Smooth muscle cell (in vitro differentiated cells): ENCODE measurements at regions not wholly inside any gene's neighbourhood (a gene's known extent, or its start where the extent isn't known, plus 50 kb on each side); places are given as distances from the start of the nearest gene placed in this dataset.

Source experiments
- DNase-seq: peaks from one replicate; lab custom pipeline; 2025; ENCODE audit not compliant: unreplicated experiment; lab: John Stamatoyannopoulos, UW
- H2AFZ ChIP-seq: fragments of 200-600 bp; sonication (generic); 2 replicates; pipeline ENCODE4 v1.6.0; 2016; ENCODE audit warnings: antibody characterized with exemption, low read depth, mild to moderate bottlenecking
- H3F3A ChIP-seq: fragments of 200-600 bp; sonication (generic); 2 replicates; pipeline ENCODE4 v1.6.0; 2017; ENCODE audit warnings: antibody characterized with exemption, low read depth
- H3K27ac ChIP-seq: fragments of 200-600 bp; sonication (generic); 2 replicates; pipeline ENCODE4 v1.5.1; 2016; ENCODE audit warnings: low read depth, mild to moderate bottlenecking
- H3K27me3 ChIP-seq: fragments of 200-600 bp; sonication (generic); 2 replicates; pipeline ENCODE4 v1.6.1; 2016; ENCODE audit warnings: low read depth, mild to moderate bottlenecking
- H3K36me3 ChIP-seq: fragments of 200-600 bp; sonication (generic); 2 replicates; pipeline ENCODE4 v1.5.1; 2016; ENCODE audit warnings: low read depth
- H3K4me1 ChIP-seq: fragments of 200-600 bp; sonication (generic); 2 replicates; pipeline ENCODE4 v1.5.1; 2016; ENCODE audit warnings: low read depth
- H3K4me2 ChIP-seq: fragments of 200-600 bp; sonication (generic); 2 replicates; pipeline ENCODE4 v1.6.0; 2016; ENCODE audit warnings: mild to moderate bottlenecking
- H3K4me3 ChIP-seq: fragments of 200-600 bp; sonication (generic); 2 replicates; pipeline ENCODE4 v1.5.1; 2016; ENCODE audit warnings: mild to moderate bottlenecking
- H3K79me2 ChIP-seq: fragments of 200-600 bp; sonication (generic); 2 replicates; pipeline ENCODE4 v1.6.0; 2016; ENCODE audit warnings: low read depth, mild to moderate bottlenecking
- H3K9ac ChIP-seq: fragments of 200-600 bp; sonication (generic); 2 replicates; pipeline ENCODE4 v1.6.0; 2016; ENCODE audit warnings: low read depth
- H3K9me3 ChIP-seq: fragments of 200-600 bp; sonication (generic); replicated peaks from 2 replicates; pipeline ENCODE4 v1.5.1; 2016; ENCODE audit warnings: low read depth
- H4K20me1 ChIP-seq: fragments of 200-600 bp; sonication (generic); 2 replicates; pipeline ENCODE4 v1.6.0; 2016; ENCODE audit warnings: low read depth
- WGBS: methylation state at CpG from one replicate; pipeline ENCODE4 v1.1.7; 2016; ENCODE audit warnings: low lambda C conversion rate; 5-methylcytosine and 5-hydroxymethylcytosine counted together
- TF ChIP-seq, protein P1 (sequence below): fragments of 200-600 bp; sonication (generic); IDR thresholded peaks from 2 replicates; pipeline ENCODE4 v1.5.1; 2017; ENCODE audit warnings: borderline replicate concordance, mild to moderate bottlenecking, antibody characterized with exemption; ENCODE audit not compliant: insufficient read depth, poor library complexity, severe bottlenecking

DNA sequence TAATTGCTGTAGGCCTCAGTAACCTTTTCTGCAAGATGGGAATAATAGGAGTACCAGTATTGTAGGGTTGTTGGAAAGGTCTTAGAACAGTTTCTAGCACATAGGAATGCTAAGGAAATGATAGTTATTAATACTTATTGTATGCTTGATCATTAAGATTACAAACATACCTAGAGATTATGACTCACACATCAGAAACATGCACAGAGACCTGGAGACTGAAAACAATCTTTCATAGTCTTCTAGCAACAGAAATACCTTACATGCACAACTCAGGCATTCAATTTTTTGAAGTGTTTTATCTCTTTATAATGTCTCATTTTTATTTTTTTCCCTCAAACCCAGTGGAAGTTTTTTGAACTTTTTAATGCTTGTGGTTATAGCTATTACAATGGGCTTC is 104.4 kb upstream of the ZBTB20 start:
- H3K36me3 ChIP-seq: peaks cover 4% of the 10 kb centered on the region
- no peaks in the 10 kb centered on the region for H3K79me2 ChIP-seq
- no peak overlapping the region for H3K27ac ChIP-seq
- H3K4me1 ChIP-seq: no peaks in the 10 kb centered on the region
- no peak overlapping the region for H2AFZ ChIP-seq
- H3K9ac ChIP-seq: no peak overlapping the region
- TF ChIP-seq, protein P1, sequence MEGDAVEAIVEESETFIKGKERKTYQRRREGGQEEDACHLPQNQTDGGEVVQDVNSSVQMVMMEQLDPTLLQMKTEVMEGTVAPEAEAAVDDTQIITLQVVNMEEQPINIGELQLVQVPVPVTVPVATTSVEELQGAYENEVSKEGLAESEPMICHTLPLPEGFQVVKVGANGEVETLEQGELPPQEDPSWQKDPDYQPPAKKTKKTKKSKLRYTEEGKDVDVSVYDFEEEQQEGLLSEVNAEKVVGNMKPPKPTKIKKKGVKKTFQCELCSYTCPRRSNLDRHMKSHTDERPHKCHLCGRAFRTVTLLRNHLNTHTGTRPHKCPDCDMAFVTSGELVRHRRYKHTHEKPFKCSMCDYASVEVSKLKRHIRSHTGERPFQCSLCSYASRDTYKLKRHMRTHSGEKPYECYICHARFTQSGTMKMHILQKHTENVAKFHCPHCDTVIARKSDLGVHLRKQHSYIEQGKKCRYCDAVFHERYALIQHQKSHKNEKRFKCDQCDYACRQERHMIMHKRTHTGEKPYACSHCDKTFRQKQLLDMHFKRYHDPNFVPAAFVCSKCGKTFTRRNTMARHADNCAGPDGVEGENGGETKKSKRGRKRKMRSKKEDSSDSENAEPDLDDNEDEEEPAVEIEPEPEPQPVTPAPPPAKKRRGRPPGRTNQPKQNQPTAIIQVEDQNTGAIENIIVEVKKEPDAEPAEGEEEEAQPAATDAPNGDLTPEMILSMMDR: no peak
- H3K9me3 ChIP-seq: no peaks in the 10 kb centered on the region
- H3K4me3 ChIP-seq: no peak overlapping the region
- H3F3A ChIP-seq: peaks cover 4% of the 10 kb centered on the region
- no peaks in the 10 kb centered on the region for H3K27me3 ChIP-seq
- no peak for DNase-seq
- H3K4me2 ChIP-seq: no peak overlapping the region
- H4K20me1 ChIP-seq: no peaks in the 10 kb centered on the region

DNA sequence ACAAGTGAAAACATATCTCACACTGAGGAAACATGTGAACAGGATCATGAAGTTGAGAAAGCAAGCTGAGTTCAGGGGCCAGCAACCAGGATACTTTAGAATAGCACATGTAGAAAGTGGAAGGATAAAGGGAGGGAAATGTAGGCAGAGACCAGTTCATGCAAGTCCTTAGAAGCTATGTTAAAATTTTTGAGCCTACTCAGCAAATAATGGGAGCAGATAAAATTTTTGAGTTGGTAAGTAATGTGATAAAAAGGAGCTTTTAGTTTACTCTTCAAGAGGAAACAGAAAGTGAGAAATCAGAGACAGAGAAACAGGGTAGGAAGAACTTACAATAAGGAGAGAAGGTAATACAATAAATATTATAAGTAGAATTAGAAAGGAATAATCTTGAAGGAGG is 105.6 kb upstream of the ZBTB20 start:
- Histone ChIP-seq H3K27ac (no peak overlapping the region), H3K36me3 (peaks cover 9% of the 10 kb centered on the region), H3F3A (no peaks in the 10 kb centered on the region), H3K27me3 (no peaks in the 10 kb centered on the region), H3K4me1 (no peaks in the 10 kb centered on the region), H4K20me1 (no peaks in the 10 kb centered on the region), H3K9ac (no peak overlapping the region), H3K4me3 (no peak overlapping the region), H3K9me3 (no peaks in the 10 kb centered on the region), H3K79me2 (no peaks in the 10 kb centered on the region), H3K4me2 (no peak overlapping the region), H2AFZ (no peak overlapping the region)
- no peak for DNase-seq
- TF ChIP-seq, protein P1: no peak

DNA sequence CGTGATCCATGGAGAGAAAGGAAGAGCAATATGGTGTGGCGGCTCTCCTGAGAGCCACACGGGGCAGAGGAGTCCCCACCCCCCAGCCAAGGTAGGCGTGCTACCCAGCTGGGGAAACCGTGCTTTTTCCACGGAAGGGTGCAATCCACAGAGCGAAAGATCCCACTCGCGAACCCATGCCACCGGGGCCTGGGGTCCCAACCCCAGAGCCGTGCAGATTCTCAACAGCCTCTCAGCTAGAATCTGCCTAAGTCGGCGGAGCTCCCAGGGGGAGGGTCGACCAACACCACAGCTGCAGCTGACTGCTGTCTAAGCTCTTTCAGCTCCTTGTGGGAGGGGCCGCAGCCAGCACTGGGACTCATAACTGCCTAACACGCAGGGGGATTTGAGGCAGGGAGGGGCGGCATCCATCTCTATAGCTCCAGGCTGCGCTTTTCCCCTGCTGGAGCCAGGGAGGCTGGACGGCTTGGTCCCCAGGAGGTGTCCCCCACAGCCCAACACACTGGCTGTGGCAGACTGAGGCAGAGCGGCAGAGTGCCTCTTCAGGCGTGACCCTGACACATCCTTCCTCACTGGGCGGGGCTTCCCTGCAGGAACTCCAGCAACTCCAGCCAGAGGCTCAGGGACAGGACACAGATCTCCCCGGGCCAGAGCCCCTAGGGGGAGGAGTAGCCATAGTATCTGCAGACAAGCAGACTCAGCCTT is 107.6 kb upstream of the ZBTB20 start:
- 91% methylated on average over 22 of the region's 23 CpGs for WGBS
- Histone ChIP-seq H3K4me2 (no peak overlapping the region), H4K20me1 (no peaks in the 10 kb centered on the region), H3K36me3 (peaks cover 9% of the 10 kb centered on the region), H3K9ac (no peak overlapping the region), H3K27me3 (no peaks in the 10 kb centered on the region), H3K4me1 (no peaks in the 10 kb centered on the region), H3K4me3 (no peak overlapping the region), H3K79me2 (no peaks in the 10 kb centered on the region), H2AFZ (no peak overlapping the region), H3F3A (no peaks in the 10 kb centered on the region), H3K9me3 (no peaks in the 10 kb centered on the region), H3K27ac (no peak overlapping the region)
- TF ChIP-seq, protein P1: no peak
- no peak for DNase-seq

DNA sequence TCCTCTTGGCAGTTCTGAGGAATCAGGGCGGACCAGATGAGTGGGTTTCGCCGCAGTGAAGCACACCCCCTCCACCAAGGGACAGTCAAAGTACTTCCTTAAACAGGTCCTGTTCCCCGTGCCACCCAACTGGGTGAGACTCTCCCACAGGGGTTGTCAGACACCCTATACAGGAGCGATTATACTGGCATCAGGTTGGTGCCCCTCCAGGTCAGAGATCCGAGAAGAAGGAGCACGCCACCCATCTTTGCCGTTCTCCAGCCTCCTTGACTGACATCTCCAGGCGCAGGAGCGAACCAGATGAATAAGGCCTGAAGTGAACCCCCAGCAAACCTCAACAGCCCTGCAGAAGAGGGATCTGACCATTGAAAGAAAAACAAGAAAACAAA is 108.1 kb upstream of the ZBTB20 start:
- H3K27ac ChIP-seq: no peak overlapping the region
- TF ChIP-seq, protein P1: no peak
- no peaks in the 10 kb centered on the region for H4K20me1 ChIP-seq
- no peak overlapping the region for H3K9ac ChIP-seq
- H3K4me2 ChIP-seq: no peak overlapping the region
- WGBS: 92% methylated on average over 10 of the region's 10 CpGs
- H3K36me3 ChIP-seq: peaks cover 9% of the 10 kb centered on the region
- no peaks in the 10 kb centered on the region for H3K79me2 ChIP-seq
- H3F3A ChIP-seq: no peaks in the 10 kb centered on the region
- no peak overlapping the region for H3K4me3 ChIP-seq
- no peaks in the 10 kb centered on the region for H3K9me3 ChIP-seq
- DNase-seq: no peak
- H3K4me1 ChIP-seq: no peaks in the 10 kb centered on the region
- H3K27me3 ChIP-seq: no peaks in the 10 kb centered on the region
- no peak overlapping the region for H2AFZ ChIP-seq
